Posterior vena cava (tissue), 2 donors: ENCODE measurements at regions not wholly inside any gene's neighbourhood (a gene's known extent, or its start where the extent isn't known, plus 50 kb on each side); places are given as distances from the start of the nearest gene placed in this dataset.
"Not testable (repeated sequence)": the region's sequence is repeated elsewhere in the genome, so short reads cannot be mapped to it uniquely, and the experiment has no call there.

Experiments
- DNase-seq: peaks from one replicate; pipeline ENCODE4 v3.0.0-alpha.2; 2020; ENCODE audit warnings: low spot score
- intact Hi-C, 2 donors: fragments of 100-400 bp; cut with DNase I; formaldehyde crosslinking; loops; one replicate each; pipeline versions ENCODE4 v1.14.1 to v1.14.2; 2022 to 2023
- donor health status: DM: yes; HTN: yes; CAD: no.
- donor health status: DM: yes; HTN: yes; CAD: no.

GRCh38 chr4:83771113-83771705, 235.3 kb downstream of the GPAT3 start:
- no peak for DNase-seq
- intact Hi-C loops, result no loop called here

DNA sequence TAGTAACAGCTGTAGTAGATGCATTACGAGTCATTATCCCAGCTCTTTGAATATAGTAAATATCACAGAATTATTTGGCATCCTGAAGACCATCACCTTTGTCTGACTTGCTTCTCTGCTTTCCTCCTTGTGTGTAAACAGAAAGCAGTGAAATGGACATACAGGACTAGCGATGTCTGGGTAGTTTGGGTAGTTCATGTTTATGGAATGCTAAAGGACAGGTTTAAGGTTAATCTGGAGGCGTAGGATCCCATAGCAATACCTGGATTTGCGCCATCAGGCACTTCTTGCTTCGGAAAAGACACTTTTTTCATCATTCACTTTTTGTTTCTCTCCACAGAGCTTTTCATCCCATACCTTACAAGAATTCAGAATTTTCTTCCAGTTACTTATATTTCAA, 232.2 kb downstream of the GPAT3 start:
- no peak for DNase-seq
- intact Hi-C loops, result no loop called here

- intact Hi-C loops, result no loop called here
- DNase-seq, result no peak
Observed at GRCh38 chr4:83767067-83767466, 231.2 kb downstream of the GPAT3 start.

DNA sequence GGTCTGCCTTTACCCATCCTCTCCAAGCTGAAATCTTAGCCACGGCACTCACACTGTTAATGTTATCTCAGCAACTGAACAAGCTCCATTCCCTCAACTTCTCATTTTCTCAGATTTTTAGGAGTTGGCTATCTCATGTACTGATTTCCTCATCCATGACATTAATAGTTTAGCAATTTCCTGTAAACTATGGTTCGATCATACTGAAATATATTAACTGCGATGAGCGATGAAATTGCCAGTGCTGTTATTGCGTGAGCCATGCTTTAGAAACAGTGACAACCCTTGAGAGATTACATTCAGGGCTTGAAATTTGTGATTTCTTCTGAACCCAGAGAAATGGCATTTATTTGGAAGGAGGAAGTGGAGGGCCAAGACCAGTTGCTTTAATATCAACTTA, 223.7 kb downstream of the GPAT3 start:
- intact Hi-C loops, result no loop called here
- DNase-seq, result no peak

DNA sequence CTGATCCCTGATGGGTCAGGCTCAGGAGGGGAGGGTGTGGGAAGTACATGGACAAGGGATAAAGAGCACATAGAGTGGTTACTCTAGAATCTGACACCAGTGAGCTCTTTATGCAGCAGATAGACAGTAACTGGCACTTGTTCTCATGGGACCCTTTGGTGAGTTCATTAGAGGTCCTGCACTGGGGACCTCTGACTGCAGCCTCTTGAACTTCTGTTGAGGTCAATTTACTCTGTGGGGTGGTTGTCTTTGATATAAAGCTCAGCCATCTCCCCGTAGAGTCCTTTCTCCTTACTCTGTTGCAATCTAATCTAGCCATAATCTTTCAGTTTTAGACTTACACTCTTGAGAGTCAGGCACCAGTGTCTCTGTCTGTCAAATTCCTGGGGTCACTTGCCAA, 222.4 kb downstream of the GPAT3 start:
- intact Hi-C loops, result no loop called here
- no peak for DNase-seq

GRCh38 chr4:83757121-83757621, 221.3 kb downstream of the GPAT3 start:
- no peak for DNase-seq
- intact Hi-C loops, result no loop called here

GRCh38 chr4:83753260-83753659, 217.4 kb downstream of the GPAT3 start:
- intact Hi-C loops, result no loop called here
- DNase-seq, result no peak

DNA sequence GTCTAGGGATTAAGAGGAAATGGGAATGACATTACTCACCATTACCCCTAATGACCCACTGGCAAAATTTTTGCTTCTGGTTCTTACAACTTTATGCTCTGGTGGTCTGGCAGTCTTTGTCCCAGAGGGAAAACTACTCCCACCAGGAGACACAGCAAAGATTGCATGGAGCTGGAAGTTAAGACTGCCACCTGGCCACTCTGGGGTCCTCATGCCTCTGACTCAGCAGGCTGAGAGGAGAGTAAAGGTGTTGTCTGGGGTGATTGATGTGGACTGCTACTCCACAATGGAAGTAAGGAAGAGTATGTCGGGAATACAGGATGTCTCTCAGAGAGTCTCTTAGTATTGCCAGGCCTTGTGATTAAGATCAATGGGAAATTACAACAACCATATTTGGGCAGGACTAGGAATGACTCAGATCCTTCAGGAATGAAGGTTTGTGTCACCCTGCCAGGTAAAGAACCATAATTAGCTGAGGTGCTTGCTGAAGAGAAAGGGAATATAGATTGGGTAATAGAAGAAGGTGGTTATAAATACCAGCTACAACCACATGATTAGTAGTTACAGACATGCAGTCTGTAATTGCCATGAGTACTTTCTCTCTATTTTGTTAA, 215.5 kb downstream of the GPAT3 start:
- intact Hi-C loops, result no loop called here
- no peak for DNase-seq

- no peak for DNase-seq
- intact Hi-C loops, result no loop called here
Observed at GRCh38 chr4:83748711-83749110, 212.8 kb downstream of the GPAT3 start.

GRCh38 chr4:83738895-83739294, 203.0 kb downstream of the GPAT3 start:
- no peak for DNase-seq
- intact Hi-C loops, result no loop called here

- no peak for DNase-seq
- intact Hi-C loops, result no loop called here
Observed at GRCh38 chr4:83734576-83734975, 198.7 kb downstream of the GPAT3 start.

DNA sequence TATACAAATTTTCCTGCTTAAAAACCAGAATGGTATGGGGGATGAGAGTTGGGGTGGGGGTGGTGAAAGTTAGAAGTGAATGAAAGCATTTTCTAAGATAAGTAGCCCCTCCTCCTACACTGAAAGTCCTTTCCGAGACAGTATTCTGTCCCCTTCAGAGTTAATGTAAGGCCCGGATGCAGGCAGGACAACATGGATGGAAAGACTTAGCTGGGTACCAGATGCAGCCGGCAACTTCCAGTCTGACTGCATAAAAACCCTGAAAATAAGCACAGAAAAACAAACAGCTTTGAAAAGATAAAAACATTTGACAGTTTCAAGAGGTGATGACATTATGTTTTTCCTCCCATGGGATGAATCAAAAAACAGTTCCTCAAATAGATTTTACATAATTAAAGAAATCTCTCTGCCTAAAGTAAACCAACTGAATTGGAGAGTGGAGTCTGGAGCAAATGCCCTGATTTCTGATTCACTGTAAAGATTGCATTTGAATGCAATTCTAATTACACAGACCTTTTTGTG, 196.3 kb downstream of the GPAT3 start:
- intact Hi-C loops, result no loop called here

GRCh38 chr4:83731609-83732008, 195.7 kb downstream of the GPAT3 start:
- DNase-seq, result no peak
- intact Hi-C loops, result no loop called here

More for the DNA sequence above, 196.3 kb downstream of the GPAT3 start:
- no peak for DNase-seq

DNA sequence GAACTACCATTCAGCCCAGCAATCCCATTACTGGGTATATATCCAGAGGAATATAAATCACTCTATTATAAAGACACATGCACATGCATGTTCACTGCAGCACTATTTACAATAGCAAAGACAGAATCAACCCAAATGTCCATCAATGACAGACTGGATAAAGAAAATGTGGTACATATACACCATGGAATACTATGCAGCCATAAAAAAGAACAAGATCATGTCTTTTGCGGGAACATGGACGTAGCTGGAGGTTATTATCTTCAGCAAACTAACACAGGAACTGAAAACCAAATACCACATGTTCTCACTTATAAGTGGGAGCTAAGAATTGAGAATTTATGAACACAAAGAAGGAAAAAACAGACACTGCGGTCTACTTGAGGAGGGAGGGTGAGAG, 195.1 kb downstream of the GPAT3 start:
- DNase-seq, intact Hi-C loops: not testable (repeated sequence)

- intact Hi-C loops, result no loop called here
Observed at GRCh38 chr4:83728191-83728590, 192.3 kb downstream of the GPAT3 start.

GRCh38 chr4:83725336-83726085, 189.6 kb downstream of the GPAT3 start:
- intact Hi-C loops, result no loop called here
- DNase-seq, result no peak

More at GRCh38 chr4:83728191-83728590, 192.3 kb downstream of the GPAT3 start:
- DNase-seq, result no peak

GRCh38 chr4:83724485-83725335, 188.8 kb downstream of the GPAT3 start:
- intact Hi-C loops, result no loop called here

DNA sequence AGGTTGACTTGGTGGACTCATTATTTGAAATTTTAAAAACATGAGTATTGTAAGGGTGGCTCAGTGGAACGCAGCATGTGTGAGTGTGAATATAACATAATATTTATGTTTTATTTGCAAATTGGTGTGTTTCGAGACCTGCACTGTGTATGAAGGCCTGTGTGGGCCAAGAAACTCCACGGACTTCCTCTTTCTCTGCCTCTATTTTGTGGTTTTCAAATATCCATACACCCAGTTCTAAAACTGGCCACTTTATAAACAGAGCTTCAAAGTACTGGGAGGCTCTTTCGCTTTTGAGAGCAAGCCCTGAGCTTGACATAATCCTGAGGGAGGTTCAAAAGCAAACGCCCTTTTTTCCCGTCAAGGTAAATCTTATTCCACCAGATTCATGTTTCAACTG, 187.7 kb downstream of the GPAT3 start:
- intact Hi-C loops, result no loop called here
- DNase-seq, result no peak

More at GRCh38 chr4:83724485-83725335, 188.8 kb downstream of the GPAT3 start:
- DNase-seq, result no peak

GRCh38 chr4:83722730-83723269, 186.9 kb downstream of the GPAT3 start:
- DNase-seq, result no peak
- intact Hi-C loops, result no loop called here
